ENCODE measurements at regions not wholly inside any gene's neighbourhood (a gene's known extent, or its start where the extent isn't known, plus 50 kb on each side); places are given as distances from the start of the nearest gene placed in this dataset.

- no peak for TF ChIP-seq CTCF (conservative IDR thresholded peaks at IDR 0.05; ENCODE audit: low read depth, low read length)
- no peak for TF ChIP-seq EZH2 (IDR thresholded peaks at IDR 0.05; ENCODE audit: low read length, unreplicated experiment)
Observed at GRCh38 chrX:140933874-140934655, 68.3 kb upstream of the SPANXB1 start.
